GM19372 (cell line): ENCODE measurements at regions not wholly inside any gene's neighbourhood (a gene's known extent, or its start where the extent isn't known, plus 50 kb on each side); places are given as distances from the start of the nearest gene placed in this dataset.

ENCODE experiments used
- ATAC-seq: cut with Tn5 transposase; IDR thresholded peaks from one replicate; pipeline ENCODE4 v1.9.1; 2021; ENCODE audit warnings: mild to moderate bottlenecking, low read depth, moderate library complexity; ENCODE audit not compliant: unreplicated experiment

- ATAC-seq: no peak
These were observed 103.2 kb downstream of the BTBD3 start for GRCh38 chr20:12020846-12021245.

GRCh38 chr20:12022126-12022525, 104.4 kb downstream of the BTBD3 start:
- ATAC-seq: no peak

GRCh38 chr20:12023194-12023795, 105.6 kb downstream of the BTBD3 start:
- no peak for ATAC-seq

- ATAC-seq: no peak
These were observed 111.1 kb downstream of the BTBD3 start for GRCh38 chr20:12028771-12029170.

- ATAC-seq: no peak
These were observed 112.8 kb downstream of the BTBD3 start for GRCh38 chr20:12030470-12030869.

- no peak for ATAC-seq
These were observed 118.4 kb downstream of the BTBD3 start for GRCh38 chr20:12036142-12036541.

- no peak for ATAC-seq
These were observed 119.8 kb downstream of the BTBD3 start for GRCh38 chr20:12037521-12037920.

- ATAC-seq: no peak
These were observed 122.6 kb downstream of the BTBD3 start for GRCh38 chr20:12040261-12040660.

- ATAC-seq: no peak
These were observed 127.3 kb downstream of the BTBD3 start for GRCh38 chr20:12044969-12045368.

- ATAC-seq: no peak
These were observed 130.2 kb downstream of the BTBD3 start for GRCh38 chr20:12047838-12048432.

GRCh38 chr20:12049125-12049524, 131.4 kb downstream of the BTBD3 start:
- no peak for ATAC-seq

- no peak for ATAC-seq
These were observed 133.8 kb downstream of the BTBD3 start for GRCh38 chr20:12051206-12052163.

- no peak for ATAC-seq
These were observed 135.7 kb downstream of the BTBD3 start for GRCh38 chr20:12053353-12053752.

- ATAC-seq: no peak
These were observed 136.9 kb downstream of the BTBD3 start for GRCh38 chr20:12054556-12054955.

GRCh38 chr20:12055161-12055560, 137.5 kb downstream of the BTBD3 start:
- no peak for ATAC-seq

GRCh38 chr20:12056839-12057238, 139.1 kb downstream of the BTBD3 start:
- ATAC-seq: no peak

GRCh38 chr20:12057778-12058177, 140.1 kb downstream of the BTBD3 start:
- ATAC-seq: no peak

- ATAC-seq: no peak
These were observed 140.5 kb downstream of the BTBD3 start for GRCh38 chr20:12058216-12058615.

GRCh38 chr20:12061466-12061865, 143.8 kb downstream of the BTBD3 start:
- no peak for ATAC-seq

GRCh38 chr20:12063106-12063684, 145.5 kb downstream of the BTBD3 start:
- ATAC-seq: no peak

GRCh38 chr20:12064540-12064939, 146.8 kb downstream of the BTBD3 start:
- no peak for ATAC-seq
